Mesodermal cell (in vitro differentiated cells): ENCODE measurements at regions not wholly inside any gene's neighbourhood (a gene's known extent, or its start where the extent isn't known, plus 50 kb on each side); places are given as distances from the start of the nearest gene placed in this dataset.
"Not testable (repeated sequence)": the region's sequence is repeated elsewhere in the genome, so short reads cannot be mapped to it uniquely, and the experiment has no call there.

Experiments
- H3K27ac ChIP-seq: 2 replicates; pipeline ENCODE4 v1.7.0; 2013; ENCODE audit warnings: mild to moderate bottlenecking, low read depth, low read length, moderate library complexity; ENCODE audit not compliant: severe bottlenecking
- H3K36me3 ChIP-seq: 2 replicates; pipeline ENCODE4 v1.7.1; 2013; ENCODE audit warnings: mild to moderate bottlenecking, low read length, moderate library complexity; ENCODE audit not compliant: control insufficient read depth, insufficient read depth
- H3K4me1 ChIP-seq: one replicate; pipeline ENCODE4 v1.7.1; 2013; ENCODE audit warnings: mild to moderate bottlenecking, low read length; ENCODE audit not compliant: insufficient read depth, control insufficient read depth, poor library complexity, severe bottlenecking
- H3K4me3 ChIP-seq: 2 replicates; pipeline ENCODE4 v1.7.0; 2013; ENCODE audit warnings: low read length, control low read depth, mild to moderate bottlenecking; ENCODE audit not compliant: insufficient read depth, poor library complexity, severe bottlenecking; ENCODE audit errors: extremely low read depth
- H3K9me3 ChIP-seq: 2 replicates; pipeline ENCODE4 v1.7.1; 2013; ENCODE audit warnings: mild to moderate bottlenecking, low read length, moderate library complexity; ENCODE audit not compliant: control insufficient read depth
- WGBS, 2 experiments: methylation state at CpG; one replicate each; pipeline ENCODE4 v1.1.5; 2013; ENCODE audit warnings: missing lambda C conversion rate in 2 of 2; ENCODE audit not compliant: insufficient coverage in 2 of 2; 5-methylcytosine and 5-hydroxymethylcytosine counted together

DNA sequence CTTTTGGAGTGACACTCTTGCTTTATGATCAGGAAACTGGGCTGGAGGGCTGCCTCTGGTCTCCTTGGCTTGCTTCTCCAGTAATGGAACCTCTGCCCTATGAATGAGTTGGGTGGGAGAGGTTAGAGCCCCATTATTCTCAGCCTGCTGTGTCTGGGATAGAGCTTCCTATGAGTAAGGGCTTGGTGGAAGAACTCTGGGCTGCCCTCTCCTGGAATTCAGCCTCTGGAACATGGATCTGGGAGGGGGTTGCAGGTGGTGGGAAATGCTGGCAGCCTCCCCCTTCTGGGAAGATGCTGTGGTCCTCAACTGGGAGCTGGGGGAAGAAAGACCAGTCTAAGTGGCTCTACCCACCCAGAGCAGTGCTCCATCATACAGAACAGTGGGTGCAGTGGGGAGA, 81.8 kb upstream of the SYN3 start:
- Histone ChIP-seq H3K4me3 (no peak overlapping the region), H3K4me1 (no peaks in the 10 kb centered on the region), H3K9me3 (no peaks in the 10 kb centered on the region), H3K27ac (no peak overlapping the region), H3K36me3 (no peaks in the 10 kb centered on the region)

DNA sequence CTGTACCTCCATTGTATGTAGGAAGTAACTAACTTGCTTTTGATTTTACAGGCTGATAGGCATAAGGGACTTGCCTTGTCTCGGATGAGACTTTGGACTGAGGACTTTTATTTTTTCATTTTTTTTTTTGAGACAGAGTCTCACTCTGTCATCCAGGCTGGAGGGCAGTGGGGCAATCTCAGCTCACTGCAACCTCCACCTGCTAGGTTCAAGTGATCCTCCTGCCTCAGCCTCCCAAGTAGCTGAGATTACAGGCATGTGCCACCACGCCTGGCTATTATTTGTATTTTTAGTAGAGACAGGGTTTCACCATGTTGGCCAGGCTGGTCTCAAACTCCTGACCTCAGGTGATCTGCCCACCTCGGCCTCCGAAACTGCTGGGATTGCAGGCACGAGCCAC, 80.2 kb upstream of the SYN3 start:
- WGBS, 2 experiments: 52 to 67% methylated on average over 4 to 5 of the region's 5 CpGs
- not testable (repeated sequence) for H3K36me3 ChIP-seq, H3K27ac ChIP-seq, H3K4me3 ChIP-seq, H3K9me3 ChIP-seq, H3K4me1 ChIP-seq

DNA sequence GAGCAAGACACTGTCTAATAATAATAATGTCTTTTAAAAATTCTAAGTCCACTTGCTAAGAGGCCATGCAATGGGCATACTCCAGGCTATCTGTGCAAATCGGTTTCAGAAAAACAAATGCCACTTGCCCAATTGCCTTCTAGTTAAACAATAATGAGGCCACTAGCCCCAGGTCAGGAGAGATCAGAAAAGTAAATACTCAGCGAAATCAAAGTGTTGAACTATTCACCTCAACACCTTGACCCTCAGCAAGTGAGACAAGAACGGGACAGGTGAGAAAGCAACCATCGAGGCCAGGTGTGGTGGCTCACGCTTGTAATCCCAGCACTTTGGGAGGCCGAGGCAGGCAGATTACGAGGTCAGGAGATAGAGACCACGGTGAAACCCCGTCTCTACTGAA, 72.3 kb upstream of the SYN3 start:
- WGBS, 2 experiments: 95 to 98% methylated on average over 4 to 8 of the region's 9 CpGs
- Histone ChIP-seq H3K4me1 (peaks cover 2% of the 10 kb centered on the region), H3K36me3 (no peaks in the 10 kb centered on the region), H3K4me3 (no peak overlapping the region), H3K9me3 (no peaks in the 10 kb centered on the region), H3K27ac (no peak overlapping the region)

DNA sequence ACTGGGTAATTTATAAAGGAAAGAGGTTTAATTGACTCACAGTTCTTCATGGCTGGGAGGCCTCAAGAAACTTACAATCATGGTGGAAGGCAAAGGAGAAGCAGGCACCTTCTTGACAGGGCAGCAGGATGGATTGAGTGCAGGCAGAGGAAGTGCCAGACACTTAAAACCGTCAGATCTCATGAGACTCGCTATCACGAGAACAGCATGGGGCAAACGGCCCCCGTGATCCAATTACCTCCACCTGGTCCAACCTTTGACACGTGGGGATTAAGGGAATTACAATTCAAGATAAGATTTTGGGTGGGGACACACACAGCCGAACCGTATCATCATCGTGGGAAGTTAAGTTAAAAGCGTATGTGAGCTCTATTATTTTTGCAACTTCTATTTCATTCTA, 71.4 kb upstream of the SYN3 start:
- peaks cover 3% of the 10 kb centered on the region for H3K4me1 ChIP-seq
- no peaks in the 10 kb centered on the region for H3K36me3 ChIP-seq
- no peak overlapping the region for H3K4me3 ChIP-seq
- WGBS, 2 experiments: 69 to 72% methylated on average over 5 to 6 of the region's 10 CpGs
- H3K9me3 ChIP-seq: no peaks in the 10 kb centered on the region
- no peak overlapping the region for H3K27ac ChIP-seq

GRCh38 chr22:33126881-33127280, 68.7 kb upstream of the SYN3 start:
- WGBS, 2 experiments: 13 to 17% methylated on average over 1 to 2 of the region's 3 CpGs
- Histone ChIP-seq H3K4me3 (no peak overlapping the region), H3K27ac (no peak overlapping the region), H3K4me1 (peaks cover 3% of the 10 kb centered on the region), H3K9me3 (peaks cover 3% of the 10 kb centered on the region), H3K36me3 (no peaks in the 10 kb centered on the region)

DNA sequence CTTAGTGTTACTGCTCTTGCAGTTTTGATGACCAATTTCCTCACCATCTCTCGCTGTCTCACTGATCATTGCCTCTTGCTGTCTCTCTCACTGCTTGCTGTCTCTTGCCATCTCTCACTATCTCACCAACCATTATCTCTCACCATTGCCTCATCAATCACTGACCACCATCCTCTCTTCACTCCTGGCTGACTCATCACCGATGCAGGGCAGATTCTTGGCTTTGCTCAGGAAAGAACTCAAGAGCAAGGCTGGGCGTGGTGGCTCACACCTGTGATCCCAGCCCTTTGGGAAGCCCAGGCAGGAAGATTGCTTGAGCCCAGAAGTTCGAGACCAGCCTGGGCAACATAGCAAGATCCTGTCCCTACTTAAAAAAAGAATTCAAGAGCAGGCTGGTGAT, 66.3 kb upstream of the SYN3 start:
- H3K9me3 ChIP-seq: peaks cover 3% of the 10 kb centered on the region
- peaks cover 3% of the 10 kb centered on the region for H3K4me1 ChIP-seq
- H3K36me3 ChIP-seq: no peaks in the 10 kb centered on the region
- H3K27ac ChIP-seq: no peak overlapping the region
- 83 to 90% methylated on average over 4 of the region's 4 CpGs for WGBS, 2 experiments
- H3K4me3 ChIP-seq: no peak overlapping the region

DNA sequence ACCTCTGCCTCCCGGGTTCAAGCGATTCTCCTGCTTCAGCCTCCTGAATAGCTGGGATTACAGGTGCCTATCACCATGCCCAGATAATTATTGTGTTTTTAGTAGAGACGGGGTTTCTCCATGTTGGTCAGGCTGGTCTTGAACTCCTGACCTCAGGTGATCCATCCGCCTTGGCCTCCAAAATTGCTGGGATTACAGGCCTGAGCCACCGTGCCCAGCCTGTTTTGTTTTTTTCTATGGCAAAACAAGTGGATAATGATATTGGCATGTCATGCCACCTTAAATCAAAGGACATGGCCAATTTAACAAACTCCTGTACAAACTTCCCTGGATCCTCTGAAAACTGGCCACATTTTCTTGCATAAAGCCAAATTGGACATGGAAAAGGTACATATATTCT, 64.3 kb upstream of the SYN3 start:
- 88 to 93% methylated on average over 4 to 5 of the region's 5 CpGs for WGBS, 2 experiments
- not testable (repeated sequence) for H3K4me1 ChIP-seq, H3K9me3 ChIP-seq, H3K4me3 ChIP-seq, H3K36me3 ChIP-seq, H3K27ac ChIP-seq

DNA sequence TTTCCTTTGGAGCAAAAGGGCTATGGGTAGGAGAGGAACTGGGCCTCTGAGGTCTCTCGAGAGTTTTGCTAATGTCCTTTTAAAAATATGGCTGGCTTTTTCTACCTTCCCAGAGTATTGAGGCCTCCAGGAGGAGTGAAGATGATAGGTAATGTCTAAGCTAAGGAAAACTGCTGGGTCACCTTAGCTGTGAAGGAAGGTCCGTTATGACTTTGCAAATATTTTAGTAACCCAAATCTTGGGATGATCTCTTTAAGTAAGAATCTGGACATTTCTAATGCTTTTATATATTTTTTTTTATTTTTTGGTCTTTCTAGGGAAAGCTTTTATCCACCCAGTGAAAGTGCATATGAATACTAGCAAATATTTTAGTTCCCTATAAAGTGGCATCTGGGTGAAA, 60.9 kb upstream of the SYN3 start:
- H3K36me3 ChIP-seq: no peaks in the 10 kb centered on the region
- no peak overlapping the region for H3K4me3 ChIP-seq
- H3K9me3 ChIP-seq: peaks cover 3% of the 10 kb centered on the region
- 80% methylated on average over 1 of the region's 2 CpGs; no CpG with 5 or more reads in 1 of the 2 experiments for WGBS, 2 experiments
- peaks cover 6% of the 10 kb centered on the region for H3K4me1 ChIP-seq
- H3K27ac ChIP-seq: no peak overlapping the region

GRCh38 chr22:33117821-33118220, 59.6 kb upstream of the SYN3 start:
- Histone ChIP-seq H3K4me3 (no peak overlapping the region), H3K4me1 (peaks cover 6% of the 10 kb centered on the region), H3K27ac (no peak overlapping the region), H3K9me3 (peaks cover 2% of the 10 kb centered on the region), H3K36me3 (no peaks in the 10 kb centered on the region)

GRCh38 chr22:33116841-33117547, 58.8 kb upstream of the SYN3 start:
- no peak overlapping the region for H3K4me3 ChIP-seq
- H3K4me1 ChIP-seq: peaks cover 6% of the 10 kb centered on the region
- peak overlapping the region; percentile 29 for H3K27ac ChIP-seq
- WGBS, 2 experiments: 75 to 95% methylated on average over 2 of the region's 2 CpGs
- no peaks in the 10 kb centered on the region for H3K36me3 ChIP-seq
- no peaks in the 10 kb centered on the region for H3K9me3 ChIP-seq

DNA sequence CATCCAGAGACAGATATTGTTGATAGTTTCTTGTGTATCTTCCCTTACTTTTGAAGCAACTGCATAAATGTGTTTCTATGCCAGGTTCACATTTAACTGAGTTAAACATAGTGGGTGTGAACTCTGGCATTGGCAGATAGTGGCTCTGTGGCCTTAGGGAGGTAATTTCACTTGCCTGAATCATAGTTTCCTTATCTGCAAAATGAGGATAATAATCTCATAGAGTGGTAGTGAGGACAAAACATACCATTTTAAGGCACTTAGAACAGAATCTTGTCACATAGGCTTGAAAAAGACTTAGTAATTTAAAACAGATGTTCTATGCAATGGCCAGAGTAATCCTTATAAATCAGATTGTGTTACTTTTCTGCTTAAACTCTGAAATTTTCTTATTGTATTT, 56.4 kb upstream of the SYN3 start:
- no peak overlapping the region for H3K27ac ChIP-seq

More for the DNA sequence above, 56.4 kb upstream of the SYN3 start:
- no peak overlapping the region for H3K4me3 ChIP-seq
- no peaks in the 10 kb centered on the region for H3K36me3 ChIP-seq
- H3K4me1 ChIP-seq: peaks cover 14% of the 10 kb centered on the region
- no peaks in the 10 kb centered on the region for H3K9me3 ChIP-seq
